Left lobe of liver (tissue), 2 donors: ENCODE measurements at regions not wholly inside any gene's neighbourhood (a gene's known extent, or its start where the extent isn't known, plus 50 kb on each side); places are given as distances from the start of the nearest gene placed in this dataset.

Source experiments
- ATAC-seq: fragments of 200-7000 bp; cut with Tn5 transposase; one replicate; pipeline ENCODE4 v1.9.1; 2020; ENCODE audit warnings: mild to moderate bottlenecking, moderate library complexity
- DNase-seq: peaks from one replicate; pipeline ENCODE4 v3.0.0-alpha.2; 2020; ENCODE audit warnings: low spot score
- donor health status: DM: no; HTN: no; CAD: no; lungs with moderate emphysema.
- donor health status: DM: no; HTN: yes; CAD: no.

- ATAC-seq (peak; percentile 92), DNase-seq (peak; percentile 75)
Measured at GRCh38 chr5:56358703-56359681, 125.9 kb upstream of the ANKRD55 start.

- no peak for ATAC-seq
- no peak for DNase-seq
Measured at GRCh38 chr5:56358046-56358445, 124.9 kb upstream of the ANKRD55 start.

GRCh38 chr5:56357426-56357825 is 124.3 kb upstream of the ANKRD55 start:
- DNase-seq (no peak), ATAC-seq (no peak)

- no peak for DNase-seq
- ATAC-seq = no peak
Measured at GRCh38 chr5:56356836-56357160, 123.7 kb upstream of the ANKRD55 start.

GRCh38 chr5:56356121-56356835 is 123.1 kb upstream of the ANKRD55 start:
- ATAC-seq (no peak), DNase-seq (no peak)

- ATAC-seq = no peak
Measured at GRCh38 chr5:56354836-56355235, 121.7 kb upstream of the ANKRD55 start.

GRCh38 chr5:56352808-56353590 is 119.9 kb upstream of the ANKRD55 start:
- ATAC-seq (no peak), DNase-seq (no peak)

More at GRCh38 chr5:56354836-56355235, 121.7 kb upstream of the ANKRD55 start:
- DNase-seq = no peak

- ATAC-seq (no peak), DNase-seq (no peak)
Measured at GRCh38 chr5:56350597-56351170, 117.6 kb upstream of the ANKRD55 start.

- ATAC-seq (no peak), DNase-seq (no peak)
Measured at GRCh38 chr5:56350011-56350596, 117.0 kb upstream of the ANKRD55 start.

- DNase-seq = no peak
- ATAC-seq = no peak
Measured at GRCh38 chr5:56349461-56349860, 116.3 kb upstream of the ANKRD55 start.

GRCh38 chr5:56346741-56347535 is 113.8 kb upstream of the ANKRD55 start:
- ATAC-seq (no peak), DNase-seq (no peak)

- no peak for ATAC-seq
- no peak for DNase-seq
Measured at GRCh38 chr5:56346044-56346710, 113.0 kb upstream of the ANKRD55 start.

- DNase-seq (no peak), ATAC-seq (no peak)
Measured at GRCh38 chr5:56345352-56345751, 112.2 kb upstream of the ANKRD55 start.

- no peak for ATAC-seq
- DNase-seq = no peak
Measured at GRCh38 chr5:56344594-56344993, 111.5 kb upstream of the ANKRD55 start.

- ATAC-seq = no peak
- no peak for DNase-seq
Measured at GRCh38 chr5:56343988-56344387, 110.9 kb upstream of the ANKRD55 start.

- no peak for ATAC-seq
- no peak for DNase-seq
Measured at GRCh38 chr5:56342616-56343015, 109.5 kb upstream of the ANKRD55 start.

- DNase-seq (no peak), ATAC-seq (no peak)
Measured at GRCh38 chr5:56340196-56340980, 107.3 kb upstream of the ANKRD55 start.

GRCh38 chr5:56339732-56340131 is 106.6 kb upstream of the ANKRD55 start:
- ATAC-seq (no peak), DNase-seq (no peak)
